Testis (tissue), 2 donors: ENCODE measurements at regions not wholly inside any gene's neighbourhood (a gene's known extent, or its start where the extent isn't known, plus 50 kb on each side); places are given as distances from the start of the nearest gene placed in this dataset.

Source experiments
- DNase-seq: peaks from one replicate; pipeline ENCODE4 v3.0.0-alpha.2; 2019
- H3K27ac ChIP-seq, 2 donors: fragments of 200-600 bp; sonication (generic); one replicate each; pipeline ENCODE4 v1.5.1; 2019
- H3K27me3 ChIP-seq: fragments of 200-600 bp; sonication (generic); one replicate; pipeline ENCODE4 v1.5.1; 2019
- H3K36me3 ChIP-seq: fragments of 200-600 bp; sonication (generic); one replicate; pipeline ENCODE4 v1.5.1; 2017; ENCODE audit warnings: low read depth; ENCODE audit errors: missing control alignments
- H3K4me1 ChIP-seq: fragments of 200-600 bp; sonication (generic); one replicate; pipeline ENCODE4 v1.5.1; 2019
- H3K4me3 ChIP-seq, 2 donors: fragments of 200-600 bp; sonication (generic); one replicate each; pipeline ENCODE4 v1.5.1; 2017 to 2019
- H3K9me3 ChIP-seq: fragments of 200-600 bp; sonication (generic); one replicate; pipeline ENCODE4 v1.5.1; 2017
- CTCF ChIP-seq, 3 experiments: fragments of 450-650 bp in 2 of 3; fragments of 200-600 bp in 1 of 3; sonication (generic) in 1 of 3; IDR thresholded peaks; one replicate each; pipeline ENCODE4 v1.5.1; 2016 to 2019; ENCODE audit warnings: antibody characterized with exemption in 3 of 3, mild to moderate bottlenecking in 2 of 3, moderate library complexity in 1 of 3
- POLR2A ChIP-seq: fragments of 450-650 bp; IDR thresholded peaks from one replicate; pipeline ENCODE4 v1.6.1; 2017; ENCODE audit warnings: antibody characterized with exemption, mild to moderate bottlenecking, moderate library complexity
- WGBS, 2 donors: methylation state at CpG; one replicate each; pipeline ENCODE4 v1.1.5; 2018; 5-methylcytosine and 5-hydroxymethylcytosine counted together
- intact Hi-C: fragments of 100-400 bp; cut with DNase I; formaldehyde crosslinking; loops from one replicate; pipeline ENCODE4 v1.15.1; 2023; ENCODE audit warnings: low total_unique reads

- no peak for DNase-seq
- no peaks in the 10 kb centered on the region for H3K4me1 ChIP-seq
- WGBS, 2 donors = 75 to 76% methylated on average over 12 of the region's 12 CpGs
- H3K27ac ChIP-seq = no peak overlapping the region
- intact Hi-C loops = no loop called here
- H3K36me3 ChIP-seq = no peaks in the 10 kb centered on the region
- no peak for TF ChIP-seq POLR2A
- TF ChIP-seq CTCF (IDR thresholded peaks at IDR 0.05) = no peak
- no peak overlapping the region for H3K4me3 ChIP-seq
- no peaks in the 10 kb centered on the region for H3K27me3 ChIP-seq
- no peaks in the 10 kb centered on the region for H3K9me3 ChIP-seq
These were observed 132.2 kb upstream of the CDH4 start for GRCh38 chr20:61119794-61120410.

GRCh38 chr20:61120595-61121515, 131.2 kb upstream of the CDH4 start:
- TF ChIP-seq POLR2A (no peak), CTCF (IDR thresholded peaks at IDR 0.05) (peak in 2 of 3 experiments; percentile 28 to 33)
- H3K27me3 ChIP-seq = no peaks in the 10 kb centered on the region
- H3K36me3 ChIP-seq = no peaks in the 10 kb centered on the region
- H3K9me3 ChIP-seq = no peaks in the 10 kb centered on the region
- WGBS, 2 donors = 58 to 59% methylated on average over 14 to 17 of the region's 17 CpGs
- intact Hi-C loops = no loop called here
- H3K27ac ChIP-seq = no peak overlapping the region
- H3K4me1 ChIP-seq = no peaks in the 10 kb centered on the region
- peak; percentile 67 for DNase-seq
- no peak overlapping the region for H3K4me3 ChIP-seq

- no peaks in the 10 kb centered on the region for H3K9me3 ChIP-seq
- intact Hi-C loops = no loop called here
- 92 to 95% methylated on average over 8 of the region's 8 CpGs for WGBS, 2 donors
These were observed 130.4 kb upstream of the CDH4 start for GRCh38 chr20:61121661-61122060.

GRCh38 chr20:61123286-61123685, 128.8 kb upstream of the CDH4 start:
- Histone ChIP-seq H3K9me3 (no peaks in the 10 kb centered on the region), H3K4me3 (no peak overlapping the region), H3K27me3 (no peaks in the 10 kb centered on the region), H3K4me1 (no peaks in the 10 kb centered on the region), H3K27ac (no peak overlapping the region), H3K36me3 (no peaks in the 10 kb centered on the region)
- TF ChIP-seq CTCF (IDR thresholded peaks at IDR 0.05) = no peak
- TF ChIP-seq POLR2A = no peak
- DNase-seq = no peak
- intact Hi-C loops = no loop called here
- WGBS, 2 donors = 75 to 84% methylated on average over 2 to 7 of the region's 7 CpGs

More at GRCh38 chr20:61121661-61122060, 130.4 kb upstream of the CDH4 start:
- H3K27me3 ChIP-seq = no peaks in the 10 kb centered on the region
- no peak overlapping the region for H3K4me3 ChIP-seq
- no peak overlapping the region for H3K27ac ChIP-seq
- no peak for DNase-seq
- TF ChIP-seq CTCF (IDR thresholded peaks at IDR 0.05) (no peak), POLR2A (no peak)
- no peaks in the 10 kb centered on the region for H3K36me3 ChIP-seq
- H3K4me1 ChIP-seq = no peaks in the 10 kb centered on the region
